Pons (tissue), 1 donor: ENCODE measurements at regions not wholly inside any gene's neighbourhood (a gene's known extent, or its start where the extent isn't known, plus 50 kb on each side); places are given as distances from the start of the nearest gene placed in this dataset.
"Not testable (repeated sequence)": the region's sequence is repeated elsewhere in the genome, so short reads cannot be mapped to it uniquely, and the experiment has no call there.

Experiments used
- DNase-seq: peaks from one replicate; pipeline ENCODE4 v3.0.0-alpha.2; 2016; ENCODE audit warnings: low spot score

- no peak for DNase-seq
Observed at GRCh38 chr4:36590343-36590742, 308.9 kb downstream of the DTHD1 start.

- DNase-seq = no peak
Observed at GRCh38 chr4:36601864-36602495, 320.6 kb downstream of the DTHD1 start.

GRCh38 chr4:36609661-36610060 lies 328.2 kb downstream of the DTHD1 start:
- DNase-seq = peak; percentile 4

GRCh38 chr4:36610628-36611027 lies 329.2 kb downstream of the DTHD1 start:
- no peak for DNase-seq

- not testable (repeated sequence) for DNase-seq
Observed at GRCh38 chr4:36613142-36613541, 331.7 kb downstream of the DTHD1 start.

GRCh38 chr4:36614011-36614410 lies 332.6 kb downstream of the DTHD1 start:
- DNase-seq = no peak

GRCh38 chr4:36618102-36618501 lies 336.7 kb downstream of the DTHD1 start:
- no peak for DNase-seq

GRCh38 chr4:36624030-36624429 lies 342.6 kb downstream of the DTHD1 start:
- DNase-seq = no peak

- no peak for DNase-seq
Observed at GRCh38 chr4:36638273-36638811, 356.9 kb downstream of the DTHD1 start.

- DNase-seq = no peak
Observed at GRCh38 chr4:36640876-36641275, 359.5 kb downstream of the DTHD1 start.

GRCh38 chr4:36651253-36651652 lies 369.8 kb downstream of the DTHD1 start:
- DNase-seq = no peak

- no peak for DNase-seq
Observed at GRCh38 chr4:36652857-36653256, 371.4 kb downstream of the DTHD1 start.

- DNase-seq = no peak
Observed at GRCh38 chr4:36665985-36666527, 384.6 kb downstream of the DTHD1 start.

- no peak for DNase-seq
Observed at GRCh38 chr4:36675436-36675835, 394.0 kb downstream of the DTHD1 start.

- no peak for DNase-seq
Observed at GRCh38 chr4:36676139-36677050, 395.0 kb downstream of the DTHD1 start.

- DNase-seq = no peak
Observed at GRCh38 chr4:36677112-36677511, 395.7 kb downstream of the DTHD1 start.

- no peak for DNase-seq
Observed at GRCh38 chr4:36677874-36678273, 396.5 kb downstream of the DTHD1 start.

GRCh38 chr4:36687681-36688080 lies 406.3 kb downstream of the DTHD1 start:
- no peak for DNase-seq

GRCh38 chr4:36692586-36692985 lies 411.2 kb downstream of the DTHD1 start:
- DNase-seq = no peak

GRCh38 chr4:36702245-36702644 lies 420.8 kb downstream of the DTHD1 start:
- no peak for DNase-seq

- no peak for DNase-seq
Observed at GRCh38 chr4:36704289-36704688, 422.9 kb downstream of the DTHD1 start.

GRCh38 chr4:36709991-36710390 lies 428.6 kb downstream of the DTHD1 start:
- DNase-seq = no peak

GRCh38 chr4:36712013-36712412 lies 430.6 kb downstream of the DTHD1 start:
- no peak for DNase-seq
